Uterus (tissue), 2 donors: ENCODE measurements at regions not wholly inside any gene's neighbourhood (a gene's known extent, or its start where the extent isn't known, plus 50 kb on each side); places are given as distances from the start of the nearest gene placed in this dataset.

ENCODE experiments used
- POLR2A ChIP-seq, 2 donors: fragments of 450-650 bp; IDR thresholded peaks; one replicate each; pipeline ENCODE4 v1.6.1; 2016; ENCODE audit warnings: antibody characterized with exemption in 2 of 2, mild to moderate bottlenecking in 1 of 2, moderate library complexity in 1 of 2
- TF ChIP-seq, protein P1 (sequence below), 4 experiments: fragments of 200-600 bp in 2 of 4; fragments of 450-650 bp in 2 of 4; sonication (generic) in 2 of 4; IDR thresholded peaks; one replicate each; pipeline ENCODE4 v1.5.1; 2016 to 2019; ENCODE audit warnings: antibody characterized with exemption in 4 of 4, mild to moderate bottlenecking in 2 of 4, moderate library complexity in 1 of 4

DNA sequence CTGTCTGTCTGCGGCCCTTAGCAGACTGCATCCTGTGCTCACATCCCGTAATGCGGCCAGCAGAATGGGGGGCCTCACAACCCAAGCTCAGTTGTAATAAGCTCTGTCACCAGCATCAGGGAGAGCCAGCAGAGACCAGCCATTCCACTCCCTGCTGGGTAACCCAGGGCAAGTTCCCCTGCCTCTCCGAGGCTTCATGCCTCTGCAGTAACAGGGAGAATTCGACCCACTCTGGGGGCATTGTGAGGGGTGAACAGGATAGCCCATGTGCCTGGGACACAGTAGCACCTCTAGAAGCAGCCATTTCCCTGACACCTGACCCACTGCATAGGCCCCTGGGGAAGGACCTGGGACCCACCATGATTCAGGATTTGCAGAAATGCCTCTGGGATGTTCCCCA, 461.2 kb downstream of the MATN1 start:
- TF ChIP-seq, protein P1, sequence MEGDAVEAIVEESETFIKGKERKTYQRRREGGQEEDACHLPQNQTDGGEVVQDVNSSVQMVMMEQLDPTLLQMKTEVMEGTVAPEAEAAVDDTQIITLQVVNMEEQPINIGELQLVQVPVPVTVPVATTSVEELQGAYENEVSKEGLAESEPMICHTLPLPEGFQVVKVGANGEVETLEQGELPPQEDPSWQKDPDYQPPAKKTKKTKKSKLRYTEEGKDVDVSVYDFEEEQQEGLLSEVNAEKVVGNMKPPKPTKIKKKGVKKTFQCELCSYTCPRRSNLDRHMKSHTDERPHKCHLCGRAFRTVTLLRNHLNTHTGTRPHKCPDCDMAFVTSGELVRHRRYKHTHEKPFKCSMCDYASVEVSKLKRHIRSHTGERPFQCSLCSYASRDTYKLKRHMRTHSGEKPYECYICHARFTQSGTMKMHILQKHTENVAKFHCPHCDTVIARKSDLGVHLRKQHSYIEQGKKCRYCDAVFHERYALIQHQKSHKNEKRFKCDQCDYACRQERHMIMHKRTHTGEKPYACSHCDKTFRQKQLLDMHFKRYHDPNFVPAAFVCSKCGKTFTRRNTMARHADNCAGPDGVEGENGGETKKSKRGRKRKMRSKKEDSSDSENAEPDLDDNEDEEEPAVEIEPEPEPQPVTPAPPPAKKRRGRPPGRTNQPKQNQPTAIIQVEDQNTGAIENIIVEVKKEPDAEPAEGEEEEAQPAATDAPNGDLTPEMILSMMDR (IDR thresholded peaks at IDR 0.05): no peak
- no peak for TF ChIP-seq POLR2A (IDR thresholded peaks at IDR 0.05)
